Caco-2 (cell line): ENCODE measurements at regions not wholly inside any gene's neighbourhood (a gene's known extent, or its start where the extent isn't known, plus 50 kb on each side); places are given as distances from the start of the nearest gene placed in this dataset.
"Not testable (repeated sequence)": the region's sequence is repeated elsewhere in the genome, so short reads cannot be mapped to it uniquely, and the experiment has no call there.

Experiments used
- BruUV-seq: library from RNA; stranded (reverse); fragments of 400-500 nt; replicated peaks from 2 replicates; lab custom pipeline; 2021; lab: Mats Ljungman, UMichigan
- CTCF ChIA-PET: fragments of 300-600 bp; sonication (Branson Sonifier 250); formaldehyde crosslinking; loops from one replicate; lab custom pipeline; 2022; ENCODE audit warnings: antibody characterized with exemption; lab: Charles Lee
- POLR2A ChIA-PET: fragments of 300-600 bp; sonication (Branson Sonifier 250); formaldehyde crosslinking; loops from one replicate; lab custom pipeline; 2022; ENCODE audit warnings: antibody characterized with exemption; lab: Charles Lee
- DNase-seq, 2 experiments: peaks; one replicate each; pipeline versions ENCODE4 v3.0.0 to v3.0.0-alpha.2; 2020 to 2022
- H3K27me3 ChIP-seq: replicated peaks from 2 replicates; pipeline ENCODE4 v1.6.0; 2011; ENCODE audit warnings: low read length; ENCODE audit not compliant: control insufficient read depth, insufficient read depth
- H3K36me3 ChIP-seq: 2 replicates; pipeline ENCODE4 v1.5.1; 2011; ENCODE audit warnings: low read length; ENCODE audit not compliant: control insufficient read depth, insufficient read depth
- H3K4me1 ChIP-seq: fragments of 250-450 bp; sonication (Bioruptor Pico); 2 replicates; pipeline ENCODE4 v1.5.1; 2020; ENCODE audit warnings: mild to moderate bottlenecking
- H3K4me3 ChIP-seq: 2 replicates; pipeline ENCODE4 v1.5.1; 2011; ENCODE audit warnings: low read depth, mild to moderate bottlenecking, control low read depth, low read length
- H3K9me3 ChIP-seq: fragments of 250-450 bp; sonication (Bioruptor Pico); 2 replicates; pipeline ENCODE4 v1.5.1; 2020; ENCODE audit warnings: mild to moderate bottlenecking, moderate library complexity
- H3K27ac Mint-ChIP-seq: one replicate; pipeline ENCODE4 v1.8.0; 2022; ENCODE audit warnings: mixed read lengths; ENCODE audit not compliant: unreplicated experiment
- H3K27me3 Mint-ChIP-seq: one replicate; pipeline ENCODE4 v1.8.0; 2022; ENCODE audit warnings: mixed read lengths; ENCODE audit not compliant: insufficient read depth, unreplicated experiment
- H3K36me3 Mint-ChIP-seq: one replicate; pipeline ENCODE4 v1.8.0; 2022; ENCODE audit warnings: mild to moderate bottlenecking, mixed read lengths; ENCODE audit not compliant: insufficient read depth, unreplicated experiment
- H3K4me1 Mint-ChIP-seq: one replicate; pipeline ENCODE4 v1.8.0; 2022; ENCODE audit warnings: low read depth, mixed read lengths; ENCODE audit not compliant: unreplicated experiment
- H3K4me3 Mint-ChIP-seq: one replicate; pipeline ENCODE4 v1.8.0; 2022; ENCODE audit warnings: mild to moderate bottlenecking, moderate library complexity, mixed read lengths; ENCODE audit not compliant: unreplicated experiment
- H3K9me3 Mint-ChIP-seq: one replicate; pipeline ENCODE4 v1.8.0; 2022; ENCODE audit warnings: mixed read lengths; ENCODE audit not compliant: unreplicated experiment
- intact Hi-C: fragments of 100-400 bp; cut with micrococcal nuclease; formaldehyde crosslinking; loops from one replicate; pipeline ENCODE4 v1.10.0; 2022; ENCODE audit not compliant: unreplicated experiment
- TF ChIP-seq, protein P1 (sequence below), 2 experiments: fragments of 200-600 bp in 1 of 2; IDR thresholded peaks; 1 replicate in 1 of 2; 2 replicates in 1 of 2; pipeline versions ENCODE4 v1.5.1 to v1.8.0; 2011 to 2022; ENCODE audit warnings: antibody characterized with exemption in 1 of 2, control low read depth in 1 of 2, inconsistent platforms in 1 of 2, low read depth in 1 of 2, low read length in 1 of 2, mild to moderate bottlenecking in 1 of 2, moderate library complexity in 1 of 2; ENCODE audit not compliant: insufficient read depth in 1 of 2, severe bottlenecking in 1 of 2, unreplicated experiment in 1 of 2

DNA sequence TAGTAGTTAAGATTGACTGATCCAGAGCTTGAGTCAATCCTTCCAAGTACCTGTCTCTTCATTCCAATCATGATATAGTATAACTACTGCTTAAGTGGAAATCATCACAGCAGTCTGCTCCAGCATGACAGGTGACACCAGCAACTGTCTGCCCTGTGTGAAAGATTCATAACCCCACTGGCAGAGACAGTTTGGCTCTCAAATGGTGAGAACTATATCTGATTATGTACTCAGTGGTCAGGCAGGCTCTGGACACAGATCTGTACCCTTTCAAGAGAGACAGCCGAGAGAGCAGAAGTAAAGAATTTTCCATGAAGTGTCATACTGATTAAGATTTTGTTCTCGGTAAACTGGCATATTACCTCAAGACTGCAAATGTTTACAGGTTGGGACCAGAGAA, 741.5 kb downstream of the CDY1 start:
- H3K27me3 ChIP-seq, H3K4me1 ChIP-seq, H3K4me3 Mint-ChIP-seq, H3K9me3 ChIP-seq, DNase-seq, H3K36me3 Mint-ChIP-seq, H3K27me3 Mint-ChIP-seq, H3K4me1 Mint-ChIP-seq, H3K36me3 ChIP-seq, CTCF ChIA-PET, intact Hi-C loops, H3K9me3 Mint-ChIP-seq, H3K4me3 ChIP-seq, BruUV-seq, POLR2A ChIA-PET, H3K27ac Mint-ChIP-seq: not testable (repeated sequence)

DNA sequence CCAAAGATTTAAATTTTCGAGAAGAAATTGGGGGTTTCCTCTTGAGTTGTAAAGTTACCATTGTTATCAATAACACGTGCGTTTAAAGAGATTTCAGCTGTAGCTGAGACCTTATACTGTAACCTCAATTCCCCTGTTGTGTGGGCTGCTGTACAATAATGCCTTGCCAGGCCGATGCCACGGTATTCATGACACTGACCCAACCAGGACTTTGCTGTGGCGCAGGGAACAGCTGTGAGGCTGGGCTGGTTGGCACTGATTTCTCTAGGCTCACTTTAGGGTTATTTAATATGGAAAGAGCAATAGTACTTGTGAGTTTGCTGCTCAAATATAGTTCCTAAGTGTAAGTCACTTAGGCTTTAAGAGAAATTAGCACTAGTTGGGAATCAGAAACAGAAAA, 744.2 kb downstream of the CDY1 start:
- H3K4me1 ChIP-seq, CTCF ChIA-PET, H3K27me3 Mint-ChIP-seq, BruUV-seq, intact Hi-C loops, H3K4me3 Mint-ChIP-seq, H3K4me3 ChIP-seq, DNase-seq, H3K36me3 Mint-ChIP-seq, H3K9me3 ChIP-seq, H3K36me3 ChIP-seq, H3K27ac Mint-ChIP-seq, H3K9me3 Mint-ChIP-seq, POLR2A ChIA-PET, H3K4me1 Mint-ChIP-seq, H3K27me3 ChIP-seq: not testable (repeated sequence)

DNA sequence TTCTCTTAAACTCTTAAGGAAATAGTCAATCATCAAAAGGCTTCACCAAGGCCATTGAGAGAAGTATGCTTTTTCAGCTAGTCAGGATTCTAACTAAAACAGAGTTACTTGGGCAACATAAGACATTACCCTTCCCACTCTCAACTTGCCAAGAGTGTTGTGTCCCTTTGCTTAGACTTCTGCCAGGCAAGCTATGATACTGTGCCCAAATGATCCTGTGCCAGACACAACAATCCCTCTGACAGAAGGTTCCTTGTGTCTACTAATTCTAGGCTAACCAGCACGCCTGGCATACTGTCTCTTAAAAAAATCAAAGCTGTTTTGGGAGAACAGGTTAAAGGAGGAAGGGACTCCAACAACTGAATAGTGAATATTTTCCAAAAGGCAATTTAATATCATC, 750.6 kb downstream of the CDY1 start:
- H3K27ac Mint-ChIP-seq, DNase-seq, H3K27me3 ChIP-seq, H3K4me3 ChIP-seq, H3K36me3 Mint-ChIP-seq, H3K27me3 Mint-ChIP-seq, POLR2A ChIA-PET, H3K9me3 ChIP-seq, H3K4me1 Mint-ChIP-seq, BruUV-seq, H3K9me3 Mint-ChIP-seq, H3K36me3 ChIP-seq, H3K4me3 Mint-ChIP-seq, H3K4me1 ChIP-seq, CTCF ChIA-PET, intact Hi-C loops: not testable (repeated sequence)

DNA sequence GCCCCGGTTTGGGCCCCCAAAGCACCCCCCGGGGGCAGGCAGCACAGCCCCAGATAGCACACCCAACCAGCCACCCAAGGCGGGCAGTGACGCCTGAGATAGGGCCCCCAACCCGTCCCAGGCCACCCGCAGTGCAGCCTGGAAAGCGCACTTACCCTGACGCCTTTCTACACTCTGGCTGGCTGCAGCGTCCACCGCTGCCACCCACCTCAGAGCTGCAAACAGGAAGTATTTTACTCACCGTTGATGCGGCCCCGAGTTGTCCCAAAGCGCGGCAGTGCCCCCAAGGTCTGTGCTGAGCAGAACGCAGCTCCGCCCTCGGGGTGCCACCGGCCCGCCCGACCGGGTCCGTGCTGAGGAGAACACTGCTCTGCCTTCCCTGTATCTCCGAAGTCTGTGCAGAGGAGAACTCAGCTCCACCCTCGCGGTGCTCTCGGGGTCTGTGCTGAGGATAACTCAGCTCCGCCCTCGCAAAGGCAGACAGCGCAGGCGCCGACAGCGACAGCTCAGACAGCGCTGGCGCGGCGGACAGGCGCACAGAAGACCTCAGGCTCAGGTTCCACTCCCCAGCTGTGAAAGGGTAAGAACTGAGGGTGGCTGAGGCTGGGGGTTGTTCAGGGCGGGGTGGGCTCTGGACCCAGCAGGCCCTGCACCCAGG, 786.9 kb downstream of the CDY1 start:
- CTCF ChIA-PET: no interaction called here
- DNase-seq: no peak
- H3K27me3 Mint-ChIP-seq: no peaks in the 10 kb centered on the region

More for the DNA sequence above, 786.9 kb downstream of the CDY1 start:
- POLR2A ChIA-PET: no interaction called here
- H3K4me3 ChIP-seq: no peak overlapping the region
- no peak overlapping the region for H3K4me3 Mint-ChIP-seq
- H3K9me3 ChIP-seq: no peaks in the 10 kb centered on the region
- H3K9me3 Mint-ChIP-seq: no peaks in the 10 kb centered on the region
- H3K4me1 ChIP-seq: no peaks in the 10 kb centered on the region
- no TSS peak for BruUV-seq
- no peaks in the 10 kb centered on the region for H3K27me3 ChIP-seq
- no peak overlapping the region for H3K27ac Mint-ChIP-seq
- TF ChIP-seq, protein P1, sequence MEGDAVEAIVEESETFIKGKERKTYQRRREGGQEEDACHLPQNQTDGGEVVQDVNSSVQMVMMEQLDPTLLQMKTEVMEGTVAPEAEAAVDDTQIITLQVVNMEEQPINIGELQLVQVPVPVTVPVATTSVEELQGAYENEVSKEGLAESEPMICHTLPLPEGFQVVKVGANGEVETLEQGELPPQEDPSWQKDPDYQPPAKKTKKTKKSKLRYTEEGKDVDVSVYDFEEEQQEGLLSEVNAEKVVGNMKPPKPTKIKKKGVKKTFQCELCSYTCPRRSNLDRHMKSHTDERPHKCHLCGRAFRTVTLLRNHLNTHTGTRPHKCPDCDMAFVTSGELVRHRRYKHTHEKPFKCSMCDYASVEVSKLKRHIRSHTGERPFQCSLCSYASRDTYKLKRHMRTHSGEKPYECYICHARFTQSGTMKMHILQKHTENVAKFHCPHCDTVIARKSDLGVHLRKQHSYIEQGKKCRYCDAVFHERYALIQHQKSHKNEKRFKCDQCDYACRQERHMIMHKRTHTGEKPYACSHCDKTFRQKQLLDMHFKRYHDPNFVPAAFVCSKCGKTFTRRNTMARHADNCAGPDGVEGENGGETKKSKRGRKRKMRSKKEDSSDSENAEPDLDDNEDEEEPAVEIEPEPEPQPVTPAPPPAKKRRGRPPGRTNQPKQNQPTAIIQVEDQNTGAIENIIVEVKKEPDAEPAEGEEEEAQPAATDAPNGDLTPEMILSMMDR (IDR thresholded peaks at IDR 0.05; ENCODE audit: insufficient read depth in 1 of 2, low read depth in 1 of 2, low read length in 1 of 2, severe bottlenecking in 1 of 2, unreplicated experiment in 1 of 2): no peak
- H3K36me3 ChIP-seq: no peaks in the 10 kb centered on the region
- H3K4me1 Mint-ChIP-seq: no peaks in the 10 kb centered on the region
- intact Hi-C loops: no loop called here
- H3K36me3 Mint-ChIP-seq: no peaks in the 10 kb centered on the region
